Progenitor cell of endocrine pancreas (in vitro differentiated cells): ENCODE measurements at regions not wholly inside any gene's neighbourhood (a gene's known extent, or its start where the extent isn't known, plus 50 kb on each side); places are given as distances from the start of the nearest gene placed in this dataset.

Source experiments
- DNase-seq: peaks from one replicate; pipeline ENCODE4 v3.0.0; 2021; ENCODE audit warnings: low spot score; ENCODE audit not compliant: unreplicated experiment
- H3K27ac Mint-ChIP-seq: 2 replicates; pipeline ENCODE4 v1.8.0; 2021; ENCODE audit warnings: mild to moderate bottlenecking, moderate library complexity, mixed read lengths
- H3K27me3 Mint-ChIP-seq: 2 replicates; pipeline ENCODE4 v1.8.0; 2021; ENCODE audit warnings: mixed read lengths
- H3K36me3 Mint-ChIP-seq: 2 replicates; pipeline ENCODE4 v1.8.0; 2022; ENCODE audit warnings: mixed read lengths; ENCODE audit not compliant: insufficient read depth
- H3K4me1 Mint-ChIP-seq: 2 replicates; pipeline ENCODE4 v1.8.0; 2021; ENCODE audit warnings: low read depth, mixed read lengths
- H3K4me3 Mint-ChIP-seq: 2 replicates; pipeline ENCODE4 v1.8.0; 2021; ENCODE audit warnings: low read depth, mild to moderate bottlenecking, moderate library complexity, mixed read lengths
- H3K9me3 Mint-ChIP-seq: 2 replicates; pipeline ENCODE4 v1.8.0; 2021; ENCODE audit warnings: low read depth, mixed read lengths
- TF ChIP-seq, protein P1 (sequence below): fragments of 200-600 bp; sonication (generic); IDR thresholded peaks from one replicate; pipeline ENCODE4 v1.5.0; 2021; ENCODE audit warnings: antibody characterized with exemption, mild to moderate bottlenecking; ENCODE audit not compliant: unreplicated experiment

DNA sequence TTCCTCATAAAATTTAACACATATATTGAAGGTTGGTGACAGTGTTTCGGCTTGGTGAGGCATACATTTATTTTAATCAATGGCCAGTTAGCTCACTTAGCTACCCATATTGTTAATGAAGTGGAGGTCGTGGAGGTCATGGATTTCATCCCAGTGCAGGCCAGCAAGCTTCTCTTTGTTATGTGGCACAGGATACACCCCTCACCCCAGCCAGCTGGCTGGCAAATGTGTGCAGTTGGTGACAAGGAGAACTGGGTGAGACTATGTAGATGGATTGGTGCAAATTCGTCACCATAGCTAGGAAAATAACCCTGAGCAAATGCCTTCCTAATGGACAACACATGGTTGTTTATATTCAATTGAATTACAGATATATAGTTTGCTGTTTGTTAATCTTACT lies 50.5 kb upstream of the FOXP2 start:
- no peak for DNase-seq
- Mint-ChIP-seq H3K4me3 (no peak overlapping the region), H3K4me1 (peaks cover 1% of the 10 kb centered on the region), H3K27ac (no peak overlapping the region), H3K9me3 (peaks cover 8% of the 10 kb centered on the region), H3K36me3 (peaks cover 3% of the 10 kb centered on the region), H3K27me3 (no peaks in the 10 kb centered on the region)
- TF ChIP-seq, protein P1, sequence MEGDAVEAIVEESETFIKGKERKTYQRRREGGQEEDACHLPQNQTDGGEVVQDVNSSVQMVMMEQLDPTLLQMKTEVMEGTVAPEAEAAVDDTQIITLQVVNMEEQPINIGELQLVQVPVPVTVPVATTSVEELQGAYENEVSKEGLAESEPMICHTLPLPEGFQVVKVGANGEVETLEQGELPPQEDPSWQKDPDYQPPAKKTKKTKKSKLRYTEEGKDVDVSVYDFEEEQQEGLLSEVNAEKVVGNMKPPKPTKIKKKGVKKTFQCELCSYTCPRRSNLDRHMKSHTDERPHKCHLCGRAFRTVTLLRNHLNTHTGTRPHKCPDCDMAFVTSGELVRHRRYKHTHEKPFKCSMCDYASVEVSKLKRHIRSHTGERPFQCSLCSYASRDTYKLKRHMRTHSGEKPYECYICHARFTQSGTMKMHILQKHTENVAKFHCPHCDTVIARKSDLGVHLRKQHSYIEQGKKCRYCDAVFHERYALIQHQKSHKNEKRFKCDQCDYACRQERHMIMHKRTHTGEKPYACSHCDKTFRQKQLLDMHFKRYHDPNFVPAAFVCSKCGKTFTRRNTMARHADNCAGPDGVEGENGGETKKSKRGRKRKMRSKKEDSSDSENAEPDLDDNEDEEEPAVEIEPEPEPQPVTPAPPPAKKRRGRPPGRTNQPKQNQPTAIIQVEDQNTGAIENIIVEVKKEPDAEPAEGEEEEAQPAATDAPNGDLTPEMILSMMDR, result no peak

DNA sequence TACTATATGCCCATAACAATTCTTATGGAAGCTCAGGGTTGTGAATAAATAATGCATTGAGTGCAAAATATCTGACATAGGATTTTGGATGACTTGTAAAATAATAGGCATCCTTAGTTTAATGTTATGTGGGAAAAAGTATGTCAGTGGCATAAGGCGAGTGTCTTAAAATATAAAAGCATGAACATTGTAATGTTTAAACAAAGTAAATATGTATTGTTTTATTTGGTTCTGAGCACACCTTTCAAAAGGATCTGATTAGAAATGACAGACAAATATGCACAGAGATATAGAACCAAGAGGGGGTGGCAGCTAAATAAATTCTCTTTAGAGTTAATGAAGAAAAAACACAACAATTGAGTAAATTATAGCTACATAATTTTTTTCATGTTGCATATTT lies 51.3 kb upstream of the FOXP2 start:
- H3K27ac Mint-ChIP-seq, result no peak overlapping the region
- no peaks in the 10 kb centered on the region for H3K27me3 Mint-ChIP-seq
- H3K4me3 Mint-ChIP-seq, result no peak overlapping the region
- peaks cover 3% of the 10 kb centered on the region for H3K36me3 Mint-ChIP-seq
- peaks cover 1% of the 10 kb centered on the region for H3K4me1 Mint-ChIP-seq
- TF ChIP-seq, protein P1, result no peak
- no peak for DNase-seq
- peaks cover 12% of the 10 kb centered on the region for H3K9me3 Mint-ChIP-seq

DNA sequence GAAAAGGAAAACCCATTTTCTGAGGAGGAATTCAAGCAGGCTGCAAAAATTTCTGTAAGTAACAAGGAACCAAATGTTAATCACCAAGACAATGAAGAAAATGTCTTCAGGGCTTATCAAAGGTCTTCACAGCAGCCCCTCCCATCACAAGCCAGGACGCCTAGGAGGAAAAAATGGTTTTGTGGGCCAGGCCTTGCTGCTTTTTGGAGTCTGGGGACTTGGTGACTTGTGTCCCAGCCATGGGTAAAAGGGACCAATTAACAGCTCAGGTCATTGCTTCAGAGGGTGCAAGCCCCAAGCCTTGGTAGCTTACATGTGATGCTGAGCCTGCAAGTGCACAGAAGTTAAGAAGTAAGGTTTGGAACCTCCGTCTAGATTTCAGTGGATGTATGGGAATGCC lies 55.7 kb upstream of the FOXP2 start:
- Mint-ChIP-seq H3K4me3 (no peak overlapping the region), H3K4me1 (no peaks in the 10 kb centered on the region), H3K9me3 (peaks cover 12% of the 10 kb centered on the region), H3K36me3 (peaks cover 3% of the 10 kb centered on the region), H3K27me3 (no peaks in the 10 kb centered on the region), H3K27ac (no peak overlapping the region)
- DNase-seq, result no peak
- TF ChIP-seq, protein P1, result no peak

DNA sequence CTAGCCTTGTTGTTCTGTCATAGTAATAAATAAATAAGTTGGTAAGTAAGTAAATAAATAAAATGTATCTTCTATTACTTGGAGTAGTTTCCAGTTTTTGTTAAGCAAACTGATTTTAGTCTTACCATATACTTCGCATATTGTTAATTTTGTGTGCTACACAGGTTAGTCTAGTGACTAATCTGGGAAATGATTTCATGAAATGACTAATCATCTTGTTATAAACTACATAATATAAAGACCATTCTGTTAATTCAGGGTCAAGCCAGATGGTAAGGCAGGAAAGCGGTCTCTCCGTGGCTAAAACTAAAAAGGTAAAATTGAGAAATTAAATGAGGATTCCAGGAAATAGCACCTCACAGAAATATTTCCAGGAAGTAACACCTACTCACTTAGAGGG lies 58.5 kb upstream of the FOXP2 start:
- H3K4me3 Mint-ChIP-seq, result no peak overlapping the region
- no peak for DNase-seq
- TF ChIP-seq, protein P1, result no peak
- no peak overlapping the region for H3K27ac Mint-ChIP-seq
- H3K36me3 Mint-ChIP-seq, result peaks cover 3% of the 10 kb centered on the region
- no peaks in the 10 kb centered on the region for H3K4me1 Mint-ChIP-seq
- peaks cover 12% of the 10 kb centered on the region for H3K9me3 Mint-ChIP-seq
- no peaks in the 10 kb centered on the region for H3K27me3 Mint-ChIP-seq

DNA sequence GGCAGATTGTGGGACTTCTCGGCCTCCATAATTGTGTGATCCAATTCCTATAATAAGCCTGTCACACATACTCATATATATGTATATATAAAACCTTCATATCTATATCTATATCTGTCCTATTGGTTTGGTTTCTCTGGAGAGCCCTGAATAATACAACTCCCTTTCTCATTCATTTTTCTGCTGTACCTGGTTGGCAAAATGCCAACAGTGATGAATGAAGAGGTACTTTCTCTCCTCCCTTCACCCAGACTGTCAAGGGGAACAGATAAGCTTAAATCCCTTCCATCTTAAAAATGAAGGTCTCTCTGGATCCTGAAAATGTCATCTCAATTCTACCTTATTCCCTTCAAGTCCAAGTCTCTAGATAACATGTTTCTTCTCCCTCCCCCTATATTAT lies 60.3 kb upstream of the FOXP2 start:
- TF ChIP-seq, protein P1, result no peak
- no peak for DNase-seq
- H3K27ac Mint-ChIP-seq, result no peak overlapping the region
- H3K4me1 Mint-ChIP-seq, result no peaks in the 10 kb centered on the region
- H3K27me3 Mint-ChIP-seq, result no peaks in the 10 kb centered on the region
- H3K36me3 Mint-ChIP-seq, result no peaks in the 10 kb centered on the region
- peaks cover 4% of the 10 kb centered on the region for H3K9me3 Mint-ChIP-seq
- H3K4me3 Mint-ChIP-seq, result no peak overlapping the region
